K562 (cell line): ENCODE measurements at regions not wholly inside any gene's neighbourhood (a gene's known extent, or its start where the extent isn't known, plus 50 kb on each side); places are given as distances from the start of the nearest gene placed in this dataset.
A peak's percentile ranks its signal among the peaks of the same experiment; 100 is the strongest.

Source experiments
- ATAC-seq: fragments of 200-7000 bp; cut with Tn5 transposase; 3 replicates; pipeline ENCODE4 v1.9.1; 2020; ENCODE audit warnings: moderate library complexity
- BruUV-seq: library from RNA; stranded (reverse); fragments of 400-500 nt; replicated peaks from 2 replicates; lab custom pipeline; 2021; lab: Mats Ljungman, UMichigan
- CTCF ChIA-PET: fragments of 300-600 bp; formaldehyde crosslinking; extraction: SDS; loops from one replicate; lab custom pipeline; 2021; ENCODE audit warnings: low intra/inter-chr PET ratio; lab: Yijun Ruan, JAX
- POLR2A ChIA-PET: fragments of 300-600, 350-650 bp; sonication (Branson Sonifier 250); formaldehyde crosslinking; extraction: SDS; loops from one replicate; lab custom pipeline; 2021; ENCODE audit warnings: antibody characterized with exemption, inconsistent platforms; lab: Yijun Ruan, JAX
- DNase-seq, 4 experiments: peaks; one replicate each; pipeline versions ENCODE4 v3.0.0 to v3.0.0-alpha.2; 2011 to 2018; ENCODE audit warnings: low spot score in 3 of 4, mixed read lengths in 3 of 4; ENCODE audit errors: extremely low read depth in 1 of 4
- FAIRE-seq: peaks from 2 replicates; lab custom pipeline; 2011; peaks lifted over from hg19 to GRCh38; lab: Jason Lieb, UNC
- H2AFZ ChIP-seq: 2 replicates; pipeline ENCODE4 v1.6.0; 2011; ENCODE audit warnings: low read depth, low read length, control low read depth, inconsistent platforms
- H3K27ac ChIP-seq: fragments of 200-600 bp; 3 replicates; pipeline ENCODE4 v1.8.0; 2011; ENCODE audit warnings: low read depth, mild to moderate bottlenecking, control low read depth, inconsistent platforms, low read length, moderate library complexity, mixed read lengths; ENCODE audit errors: extremely low read depth
- H3K27me3 ChIP-seq, 2 experiments: fragments of 300-600 bp in 1 of 2; 2 replicates in 1 of 2; 3 replicates in 1 of 2; pipeline versions ENCODE4 v1.6.0 to v1.8.0; 2011; ENCODE audit warnings: inconsistent platforms in 2 of 2, low read length in 2 of 2, mild to moderate bottlenecking in 1 of 2, mixed read lengths in 1 of 2, moderate library complexity in 1 of 2; ENCODE audit not compliant: control insufficient read depth in 2 of 2, insufficient read depth in 2 of 2
- H3K36me3 ChIP-seq: fragments of 300-600 bp; 3 replicates; pipeline ENCODE4 v1.8.0; 2011; ENCODE audit warnings: mild to moderate bottlenecking, low read length, inconsistent platforms; ENCODE audit not compliant: control insufficient read depth, insufficient read depth
- H3K4me1 ChIP-seq, 2 experiments: fragments of 200-600 bp in 1 of 2; replicated peaks in 1 of 2; 2 replicates in 1 of 2; 3 replicates in 1 of 2; pipeline versions ENCODE4 v1.5.1 to v1.8.0; 2011; ENCODE audit warnings: inconsistent platforms in 2 of 2, low read length in 2 of 2, mild to moderate bottlenecking in 1 of 2, mixed read lengths in 1 of 2, moderate library complexity in 1 of 2; ENCODE audit not compliant: control insufficient read depth in 2 of 2, insufficient read depth in 2 of 2
- H3K4me2 ChIP-seq: 2 replicates; pipeline ENCODE4 v1.6.1; 2011; ENCODE audit warnings: low read length, control low read depth, inconsistent platforms, mixed read lengths; ENCODE audit not compliant: insufficient read depth
- H3K4me3 ChIP-seq: fragments of 200-600 bp; sonication (generic), shearing (Covaris generic); 2 replicates; pipeline ENCODE4 v1.5.1; 2016; ENCODE audit warnings: control low read depth, inconsistent platforms
- H3K79me2 ChIP-seq: fragments of 200-600 bp; 3 replicates; pipeline ENCODE4 v1.8.0; 2011; ENCODE audit warnings: low read length, inconsistent platforms; ENCODE audit not compliant: control insufficient read depth, insufficient read depth
- H3K9ac ChIP-seq, 2 experiments: 2 replicates each; pipeline versions ENCODE4 v1.6.0 to v1.6.1; 2011; ENCODE audit warnings: low read depth in 2 of 2, low read length in 2 of 2, control low read depth in 1 of 2, inconsistent platforms in 1 of 2, mild to moderate bottlenecking in 1 of 2, mixed read lengths in 1 of 2; ENCODE audit not compliant: insufficient read depth in 1 of 2
- H3K9me1 ChIP-seq: one replicate; pipeline ENCODE4 v1.6.0; 2011; ENCODE audit warnings: inconsistent platforms, mild to moderate bottlenecking, low read length, moderate library complexity; ENCODE audit not compliant: control insufficient read depth, insufficient read depth
- H3K9me3 ChIP-seq: replicated peaks from 2 replicates; pipeline ENCODE4 v1.5.1; 2011; ENCODE audit warnings: low read depth, low read length, inconsistent platforms; ENCODE audit not compliant: control insufficient read depth, insufficient read depth
- H4K20me1 ChIP-seq: replicated peaks from 2 replicates; pipeline ENCODE4 v1.6.1; 2011; ENCODE audit warnings: low read length, inconsistent platforms, mixed read lengths; ENCODE audit not compliant: control insufficient read depth, insufficient read depth
- IRF1 ChIP-seq: sonication (generic); formaldehyde crosslinking; IDR thresholded peaks from 2 replicates; pipeline ENCODE4 v1.8.0; 2022; ENCODE audit warnings: missing genetic modification reagents, mild to moderate bottlenecking, borderline replicate concordance
- MAFF ChIP-seq: IDR thresholded peaks from 2 replicates; pipeline ENCODE4 v1.6.1; 2012; ENCODE audit warnings: low read length, improper control_type of control experiment
- MAFG ChIP-seq: fragments of 450-650 bp; conservative IDR thresholded peaks from 2 replicates; pipeline ENCODE4 v1.6.1; 2016; ENCODE audit warnings: missing genetic modification characterization, missing compliant biosample characterization
- MAFK ChIP-seq: IDR thresholded peaks from 2 replicates; pipeline ENCODE4 v1.6.1; 2011; ENCODE audit warnings: low read length, improper control_type of control experiment
- SIRT6 ChIP-seq: IDR thresholded peaks from one replicate; pipeline ENCODE4 v1.6.1; 2012; ENCODE audit warnings: low read depth, mild to moderate bottlenecking, control low read depth, inconsistent platforms, low read length, moderate library complexity
- ZBTB1 ChIP-seq: sonication (generic); formaldehyde crosslinking; IDR thresholded peaks from 2 replicates; pipeline ENCODE4 v1.8.1; 2023; ENCODE audit warnings: missing genetic modification reagents, low read depth, mild to moderate bottlenecking, borderline replicate concordance
- ZNF316 ChIP-seq: fragments of 450-650 bp; IDR thresholded peaks from 2 replicates; pipeline ENCODE4 v1.6.1; 2016
- WGBS: fragments of 100-300 bp; shearing (Covaris generic); methylation state at CpG from one replicate; pipeline ENCODE4 v1.1.6; 2016; ENCODE audit warnings: low coverage, mixed read lengths; ENCODE audit not compliant: insufficient coverage; ENCODE audit errors: missing lambda C conversion rate; 5-methylcytosine and 5-hydroxymethylcytosine counted together
- in situ Hi-C: fragments of 300-500 bp; cut with MboI; formaldehyde crosslinking; loops from 4 replicates; pipeline ENCODE4 v1.15.0; 2018; ENCODE audit warnings: inconsistent platforms, mixed read lengths
- intact Hi-C: fragments of 100-400 bp; cut with micrococcal nuclease; formaldehyde crosslinking; loops from 2 replicates; pipeline ENCODE4 v1.14.2; 2022
- TF ChIP-seq, protein P1 (sequence below): fragments of 250-450 bp; sonication (Bioruptor Pico); IDR thresholded peaks from 2 replicates; pipeline ENCODE4 v1.5.0; 2021

GRCh38 chr1:79554688-79555087, 548.2 kb upstream of the ADGRL4 start:
- no TSS peak for BruUV-seq
- in situ Hi-C loops: no loop called here
- Histone ChIP-seq H2AFZ (no peak overlapping the region), H3K4me1 (no peaks in the 10 kb centered on the region), H3K4me2 (no peak overlapping the region), H3K4me3 (no peak overlapping the region), H3K9ac (no peak overlapping the region), H3K9me3 (no peaks in the 10 kb centered on the region)
- no peak for FAIRE-seq
- CTCF ChIA-PET: no interaction called here
- POLR2A ChIA-PET: interaction anchor here (0.6 kb wide), 1 partner anchor 337 kb away, joined by 3 read pairs; no protein-coding TSS in a partner anchor
- DNase-seq: no peak
- TF ChIP-seq ZBTB1 (CRISPR knock-in tag) (no peak), MAFK (peak; percentile 76), SIRT6 (no peak), MAFG (tag) (peak; percentile 52), MAFF (peak; percentile 64), IRF1 (no peak), ZNF316 (peak; percentile 63)
- TF ChIP-seq, protein P1, sequence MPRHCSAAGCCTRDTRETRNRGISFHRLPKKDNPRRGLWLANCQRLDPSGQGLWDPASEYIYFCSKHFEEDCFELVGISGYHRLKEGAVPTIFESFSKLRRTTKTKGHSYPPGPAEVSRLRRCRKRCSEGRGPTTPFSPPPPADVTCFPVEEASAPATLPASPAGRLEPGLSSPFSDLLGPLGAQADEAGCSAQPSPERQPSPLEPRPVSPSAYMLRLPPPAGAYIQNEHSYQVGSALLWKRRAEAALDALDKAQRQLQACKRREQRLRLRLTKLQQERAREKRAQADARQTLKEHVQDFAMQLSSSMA: no peak
- TF ChIP-seq, all 486 proteins: peak for 4
- H3K9me1 ChIP-seq: no peaks in the 10 kb centered on the region
- no peak overlapping the region for H3K27ac ChIP-seq
- no peaks in the 10 kb centered on the region for H3K27me3 ChIP-seq
- 0% methylated on average over 5 of the region's 5 CpGs for WGBS
- H3K36me3 ChIP-seq: no peaks in the 10 kb centered on the region
- H3K79me2 ChIP-seq: no peaks in the 10 kb centered on the region
- intact Hi-C loops: no loop called here
- no peak for ATAC-seq
- no peaks in the 10 kb centered on the region for H4K20me1 ChIP-seq
